ENCODE measurements at regions not wholly inside any gene's neighbourhood (a gene's known extent, or its start where the extent isn't known, plus 50 kb on each side); places are given as distances from the start of the nearest gene placed in this dataset.
"Not testable (repeated sequence)": the region's sequence is repeated elsewhere in the genome, so short reads cannot be mapped to it uniquely, and the experiment has no call there.

- Histone ChIP-seq H3K4me1 (ENCODE audit: control insufficient read depth in 2 of 2, insufficient read depth in 2 of 2, low read length in 2 of 2) (no peaks in the 10 kb centered on the region), H3K4me3 (ENCODE audit: low read length) (no peak overlapping the region), H3K36me3 (ENCODE audit: control insufficient read depth in 2 of 3, insufficient read depth in 3 of 3, low read length in 3 of 3) (no peaks in the 10 kb centered on the region), H3K9me3 (ENCODE audit: control insufficient read depth in 2 of 3, low read length in 3 of 3) (no peaks in the 10 kb centered on the region), H3K27ac (ENCODE audit: low read depth, low read length) (no peak overlapping the region), H3K27me3 (ENCODE audit: control insufficient read depth in 2 of 2, insufficient read depth in 2 of 2, low read length in 2 of 2) (no peaks in the 10 kb centered on the region)
- DNase-seq (no peak), ATAC-seq (no peak)
- peaks cover 0 to 5% (median 0%) of the 10 kb centered on the region in 11 donors for H3K9me3 Mint-ChIP-seq
- no peaks in the 10 kb centered on the region for H3K4me1 Mint-ChIP-seq
- ChIA-PET POLR2A (no interaction called here), CTCF (no interaction called here)
- no peak overlapping the region for H3K27ac Mint-ChIP-seq
- no peaks in the 10 kb centered on the region for H3K36me3 Mint-ChIP-seq
- H3K27me3 Mint-ChIP-seq = peaks cover 0 to 24% (median 10%) of the 10 kb centered on the region in 5 donors
- intact Hi-C loops (cut with micrococcal nuclease) = no loop called here
- no peak overlapping the region for H3K4me3 Mint-ChIP-seq
Observed at GRCh38 chr7:23930312-23930711, 220.3 kb downstream of the STK31 start.

- H3K36me3 ChIP-seq (ENCODE audit: control insufficient read depth in 2 of 3, insufficient read depth in 3 of 3, low read length in 3 of 3) = no peaks in the 10 kb centered on the region
- no peak for DNase-seq
- CTCF ChIA-PET = no interaction called here
- H3K27me3 Mint-ChIP-seq = peaks cover 0 to 31% (median 16%) of the 10 kb centered on the region in 5 donors
- no peaks in the 10 kb centered on the region for H3K4me1 Mint-ChIP-seq
- peaks cover 0 to 5% (median 0%) of the 10 kb centered on the region in 11 donors for H3K9me3 Mint-ChIP-seq
- intact Hi-C loops (cut with micrococcal nuclease) = no loop called here
- H3K4me1 ChIP-seq (ENCODE audit: control insufficient read depth in 2 of 2, insufficient read depth in 2 of 2, low read length in 2 of 2) = no peaks in the 10 kb centered on the region
- no peak for ATAC-seq
- no peak overlapping the region for H3K27ac Mint-ChIP-seq
- H3K4me3 ChIP-seq (ENCODE audit: low read length) = no peak overlapping the region
- no peak overlapping the region for H3K27ac ChIP-seq (ENCODE audit: low read depth, low read length)
- no peaks in the 10 kb centered on the region for H3K36me3 Mint-ChIP-seq
- H3K4me3 Mint-ChIP-seq = no peak overlapping the region
- H3K27me3 ChIP-seq (ENCODE audit: control insufficient read depth in 2 of 2, insufficient read depth in 2 of 2, low read length in 2 of 2) = no peaks in the 10 kb centered on the region
- POLR2A ChIA-PET = no interaction called here
- no peaks in the 10 kb centered on the region for H3K9me3 ChIP-seq (ENCODE audit: control insufficient read depth in 2 of 3, low read length in 3 of 3)
Observed at GRCh38 chr7:23931633-23932032, 221.6 kb downstream of the STK31 start.

- intact Hi-C loops (cut with micrococcal nuclease) = no loop called here
- no peaks in the 10 kb centered on the region for H3K4me1 ChIP-seq (ENCODE audit: control insufficient read depth in 2 of 2, insufficient read depth in 2 of 2, low read length in 2 of 2)
- H3K9me3 Mint-ChIP-seq = peaks cover 0 to 8% (median 0%) of the 10 kb centered on the region in 11 donors
- no peaks in the 10 kb centered on the region for H3K27me3 ChIP-seq (ENCODE audit: control insufficient read depth in 2 of 2, insufficient read depth in 2 of 2, low read length in 2 of 2)
- no peak overlapping the region for H3K4me3 Mint-ChIP-seq
- H3K27ac ChIP-seq (ENCODE audit: low read depth, low read length) = no peak overlapping the region
- H3K9me3 ChIP-seq (ENCODE audit: control insufficient read depth in 2 of 3, low read length in 3 of 3) = no peaks in the 10 kb centered on the region
- no peak for DNase-seq
- peaks cover 17 to 43% (median 33%) of the 10 kb centered on the region in 5 donors for H3K27me3 Mint-ChIP-seq
- ChIA-PET POLR2A (no interaction called here), CTCF (no interaction called here)
- ATAC-seq = no peak
- H3K36me3 ChIP-seq (ENCODE audit: control insufficient read depth in 2 of 3, insufficient read depth in 3 of 3, low read length in 3 of 3) = no peaks in the 10 kb centered on the region
- H3K4me3 ChIP-seq (ENCODE audit: low read length) = no peak overlapping the region
- H3K27ac Mint-ChIP-seq = no peak overlapping the region
- no peaks in the 10 kb centered on the region for H3K4me1 Mint-ChIP-seq
- no peaks in the 10 kb centered on the region for H3K36me3 Mint-ChIP-seq
Observed at GRCh38 chr7:23938215-23938614, 228.2 kb downstream of the STK31 start.

GRCh38 chr7:23938937-23939552 is 229.0 kb downstream of the STK31 start:
- Mint-ChIP-seq H3K27ac (no peak overlapping the region), H3K9me3 (peaks cover 0 to 8% (median 2%) of the 10 kb centered on the region in 11 donors), H3K27me3 (peaks cover 24 to 44% (median 30%) of the 10 kb centered on the region in 5 donors), H3K4me3 (no peak overlapping the region), H3K36me3 (no peaks in the 10 kb centered on the region), H3K4me1 (no peaks in the 10 kb centered on the region)
- Histone ChIP-seq H3K9me3 (ENCODE audit: control insufficient read depth in 2 of 3, low read length in 3 of 3) (no peaks in the 10 kb centered on the region), H3K4me3 (ENCODE audit: low read length) (no peak overlapping the region), H3K36me3 (ENCODE audit: control insufficient read depth in 2 of 3, insufficient read depth in 3 of 3, low read length in 3 of 3) (no peaks in the 10 kb centered on the region), H3K27me3 (ENCODE audit: control insufficient read depth in 2 of 2, insufficient read depth in 2 of 2, low read length in 2 of 2) (no peaks in the 10 kb centered on the region), H3K27ac (ENCODE audit: low read depth, low read length) (no peak overlapping the region), H3K4me1 (ENCODE audit: control insufficient read depth in 2 of 2, insufficient read depth in 2 of 2, low read length in 2 of 2) (no peaks in the 10 kb centered on the region)
- ATAC-seq (no peak), DNase-seq (no peak)
- CTCF ChIA-PET = no interaction called here
- intact Hi-C loops (cut with micrococcal nuclease) = no loop called here
- POLR2A ChIA-PET = no interaction called here

- H3K27ac Mint-ChIP-seq; H3K4me1 Mint-ChIP-seq; H3K9me3 ChIP-seq (ENCODE audit: control insufficient read depth in 2 of 3, low read length in 3 of 3); DNase-seq; H3K4me1 ChIP-seq (ENCODE audit: control insufficient read depth in 2 of 2, insufficient read depth in 2 of 2, low read length in 2 of 2); H3K36me3 Mint-ChIP-seq; H3K4me3 ChIP-seq (ENCODE audit: low read length); CTCF ChIA-PET; H3K27ac ChIP-seq (ENCODE audit: low read depth, low read length); intact Hi-C loops (cut with micrococcal nuclease); ATAC-seq; H3K36me3 ChIP-seq (ENCODE audit: control insufficient read depth in 2 of 3, insufficient read depth in 3 of 3, low read length in 3 of 3); H3K27me3 ChIP-seq (ENCODE audit: control insufficient read depth in 2 of 2, insufficient read depth in 2 of 2, low read length in 2 of 2); H3K4me3 Mint-ChIP-seq; POLR2A ChIA-PET: not testable (repeated sequence)
- Mint-ChIP-seq H3K9me3 (peaks cover 0 to 11% (median 5%) of the 10 kb centered on the region in 11 donors), H3K27me3 (peaks cover 25 to 44% (median 37%) of the 10 kb centered on the region in 5 donors)
Observed at GRCh38 chr7:23939747-23940146, 229.7 kb downstream of the STK31 start.

GRCh38 chr7:23941551-23941950 is 231.5 kb downstream of the STK31 start:
- DNase-seq = no peak
- no peak for ATAC-seq
- Histone ChIP-seq H3K27me3 (ENCODE audit: control insufficient read depth in 2 of 2, insufficient read depth in 2 of 2, low read length in 2 of 2) (no peaks in the 10 kb centered on the region), H3K4me1 (ENCODE audit: control insufficient read depth in 2 of 2, insufficient read depth in 2 of 2, low read length in 2 of 2) (no peaks in the 10 kb centered on the region), H3K4me3 (ENCODE audit: low read length) (no peak overlapping the region), H3K27ac (ENCODE audit: low read depth, low read length) (no peak overlapping the region), H3K9me3 (ENCODE audit: control insufficient read depth in 2 of 3, low read length in 3 of 3) (no peaks in the 10 kb centered on the region), H3K36me3 (ENCODE audit: control insufficient read depth in 2 of 3, insufficient read depth in 3 of 3, low read length in 3 of 3) (no peaks in the 10 kb centered on the region)
- Mint-ChIP-seq H3K4me1 (no peaks in the 10 kb centered on the region), H3K36me3 (peaks cover 0 to under 1% (median 0%) of the 10 kb centered on the region in 5 donors), H3K27me3 (peaks cover 15 to 40% (median 38%) of the 10 kb centered on the region in 5 donors), H3K9me3 (peaks cover 0 to 26% (median 9%) of the 10 kb centered on the region in 11 donors), H3K4me3 (no peak overlapping the region), H3K27ac (no peak overlapping the region)
- intact Hi-C loops (cut with micrococcal nuclease) = no loop called here
- POLR2A ChIA-PET = no interaction called here
- CTCF ChIA-PET = no interaction called here

GRCh38 chr7:23942032-23942431 is 232.0 kb downstream of the STK31 start:
- intact Hi-C loops (cut with micrococcal nuclease) = no loop called here
- Mint-ChIP-seq H3K36me3 (peaks cover 0 to 5% (median 4%) of the 10 kb centered on the region in 5 donors), H3K9me3 (peaks cover 0 to 31% (median 14%) of the 10 kb centered on the region in 11 donors), H3K27ac (no peak overlapping the region), H3K27me3 (peaks cover 10 to 45% (median 38%) of the 10 kb centered on the region in 5 donors), H3K4me1 (no peaks in the 10 kb centered on the region), H3K4me3 (no peak overlapping the region)
- DNase-seq = no peak
- Histone ChIP-seq H3K4me1 (ENCODE audit: control insufficient read depth in 2 of 2, insufficient read depth in 2 of 2, low read length in 2 of 2) (no peaks in the 10 kb centered on the region), H3K36me3 (ENCODE audit: control insufficient read depth in 2 of 3, insufficient read depth in 3 of 3, low read length in 3 of 3) (no peaks in the 10 kb centered on the region), H3K9me3 (ENCODE audit: control insufficient read depth in 2 of 3, low read length in 3 of 3) (no peaks in the 10 kb centered on the region), H3K4me3 (ENCODE audit: low read length) (no peak overlapping the region), H3K27me3 (ENCODE audit: control insufficient read depth in 2 of 2, insufficient read depth in 2 of 2, low read length in 2 of 2) (no peaks in the 10 kb centered on the region), H3K27ac (ENCODE audit: low read depth, low read length) (no peak overlapping the region)
- ChIA-PET POLR2A (no interaction called here), CTCF (no interaction called here)
- ATAC-seq = no peak

Measured in naive thymus-derived CD4-positive, alpha-beta T cell (primary cell).